H9 (cell line): ENCODE measurements at regions not wholly inside any gene's neighbourhood (a gene's known extent, or its start where the extent isn't known, plus 50 kb on each side); places are given as distances from the start of the nearest gene placed in this dataset.
A peak's percentile ranks its signal among the peaks of the same experiment; 100 is the strongest.

Experiments
- DNase-seq: peaks from one replicate; pipeline ENCODE4 v3.0.0-alpha.2; 2017
- H2AFZ ChIP-seq: one replicate; pipeline ENCODE4 v1.6.1; 2013; ENCODE audit warnings: mild to moderate bottlenecking, low read length, control low read depth, moderate library complexity
- H2AK5ac ChIP-seq: 2 replicates; pipeline ENCODE4 v1.6.1; 2013; ENCODE audit warnings: low read length, control low read depth, mixed read lengths; ENCODE audit not compliant: insufficient read length
- H2BK120ac ChIP-seq: one replicate; pipeline ENCODE4 v1.6.1; 2013; ENCODE audit warnings: low read depth, mild to moderate bottlenecking, low read length, control low read depth, inconsistent platforms; ENCODE audit not compliant: poor library complexity, severe bottlenecking
- H2BK12ac ChIP-seq: 2 replicates; pipeline ENCODE4 v1.6.1; 2013; ENCODE audit warnings: low read length, control low read depth, mixed read lengths, low read depth; ENCODE audit not compliant: insufficient read length
- H2BK15ac ChIP-seq: 2 replicates; pipeline ENCODE4 v1.6.1; 2013; ENCODE audit warnings: low read depth, low read length, control low read depth
- H2BK20ac ChIP-seq: one replicate; pipeline ENCODE4 v1.6.1; 2013; ENCODE audit warnings: low read depth, mild to moderate bottlenecking, low read length, control low read depth, inconsistent platforms; ENCODE audit not compliant: poor library complexity, severe bottlenecking
- H2BK5ac ChIP-seq: 2 replicates; pipeline ENCODE4 v1.6.1; 2013; ENCODE audit warnings: low read length, control low read depth, mixed read lengths; ENCODE audit not compliant: insufficient read length
- H3K14ac ChIP-seq: 2 replicates; pipeline ENCODE4 v1.6.1; 2013; ENCODE audit warnings: low read length, control low read depth; ENCODE audit not compliant: insufficient read depth
- H3K18ac ChIP-seq: 2 replicates; pipeline ENCODE4 v1.6.1; 2013; ENCODE audit warnings: low read depth, mild to moderate bottlenecking, mixed read lengths, low read length, control low read depth; ENCODE audit not compliant: insufficient read length
- H3K23ac ChIP-seq: 2 replicates; pipeline ENCODE4 v1.6.1; 2013; ENCODE audit warnings: low read length, control low read depth, mixed read lengths, low read depth; ENCODE audit not compliant: insufficient read length
- H3K23me2 ChIP-seq: 2 replicates; pipeline ENCODE4 v1.6.1; 2013; ENCODE audit warnings: low read depth, mild to moderate bottlenecking, mixed read lengths, low read length, control low read depth; ENCODE audit not compliant: insufficient read length, poor library complexity, severe bottlenecking
- H3K27ac ChIP-seq: 2 replicates; pipeline ENCODE4 v1.5.1; 2013; ENCODE audit warnings: low read length, control low read depth, mixed read lengths, low read depth; ENCODE audit not compliant: insufficient read length
- H3K27me3 ChIP-seq: 2 replicates; pipeline ENCODE4 v1.6.1; 2013; ENCODE audit warnings: low read length, control low read depth, inconsistent platforms; ENCODE audit not compliant: insufficient read depth
- H3K4ac ChIP-seq: 2 replicates; pipeline ENCODE4 v1.6.1; 2013; ENCODE audit warnings: low read depth, mild to moderate bottlenecking, control low read depth, inconsistent platforms, low read length, moderate library complexity
- H3K4me1 ChIP-seq: 2 replicates; pipeline ENCODE4 v1.6.1; 2013; ENCODE audit warnings: low read length, control low read depth, inconsistent platforms; ENCODE audit not compliant: insufficient read depth
- H3K4me2 ChIP-seq: 2 replicates; pipeline ENCODE4 v1.6.1; 2013; ENCODE audit warnings: low read length, control low read depth, mixed read lengths; ENCODE audit not compliant: insufficient read length, insufficient read depth
- H3K56ac ChIP-seq: 2 replicates; pipeline ENCODE4 v1.6.1; 2013; ENCODE audit warnings: low read depth, mild to moderate bottlenecking, mixed read lengths, low read length, control low read depth; ENCODE audit not compliant: insufficient read length
- H3K79me1 ChIP-seq: 2 replicates; pipeline ENCODE4 v1.6.1; 2013; ENCODE audit warnings: low read depth, mild to moderate bottlenecking, moderate library complexity, low read length, control low read depth, inconsistent platforms; ENCODE audit not compliant: insufficient read depth, poor library complexity, severe bottlenecking
- H3K79me2 ChIP-seq: 2 replicates; pipeline ENCODE4 v1.6.1; 2013; ENCODE audit warnings: low read length, control low read depth, inconsistent platforms; ENCODE audit not compliant: insufficient read depth
- H3K9ac ChIP-seq: 2 replicates; pipeline ENCODE4 v1.6.1; 2013; ENCODE audit warnings: low read length, control low read depth, mixed read lengths; ENCODE audit not compliant: insufficient read length; ENCODE audit errors: extremely low read depth
- H3K9me3 ChIP-seq: one replicate; pipeline ENCODE4 v1.6.1; 2013; ENCODE audit warnings: low read depth, low read length, inconsistent platforms; ENCODE audit not compliant: control insufficient read depth
- H3T11ph ChIP-seq: one replicate; pipeline ENCODE4 v1.6.1; 2013; ENCODE audit warnings: mild to moderate bottlenecking, low read length, control low read depth, inconsistent platforms
- H4K20me1 ChIP-seq: one replicate; pipeline ENCODE4 v1.6.1; 2013; ENCODE audit not compliant: control insufficient read depth, insufficient read length, insufficient read depth
- H4K5ac ChIP-seq: 2 replicates; pipeline ENCODE4 v1.6.1; 2013; ENCODE audit warnings: low read depth, mild to moderate bottlenecking, mixed read lengths, low read length, control low read depth; ENCODE audit not compliant: insufficient read length
- H4K8ac ChIP-seq: replicated peaks from 2 replicates; pipeline ENCODE4 v1.6.1; 2013; ENCODE audit warnings: low read length, control low read depth, mixed read lengths, low read depth; ENCODE audit not compliant: insufficient read length
- H4K91ac ChIP-seq: 2 replicates; pipeline ENCODE4 v1.6.1; 2013; ENCODE audit warnings: low read depth, mild to moderate bottlenecking, moderate library complexity, mixed read lengths, low read length, control low read depth; ENCODE audit not compliant: insufficient read length
- H3K27ac Mint-ChIP-seq, 3 experiments: 2 replicates in 2 of 3; 3 replicates in 1 of 3; pipeline ENCODE4 v1.8.0; 2020 to 2021; ENCODE audit warnings: mixed read lengths in 3 of 3, mild to moderate bottlenecking in 1 of 3, moderate library complexity in 1 of 3
- H3K27me3 Mint-ChIP-seq: 2 replicates; pipeline ENCODE4 v1.8.0; 2021; ENCODE audit warnings: low read depth, mild to moderate bottlenecking, moderate library complexity, mixed read lengths
- H3K36me3 Mint-ChIP-seq, 3 experiments: 2 replicates in 2 of 3; 3 replicates in 1 of 3; pipeline ENCODE4 v1.8.0; 2020 to 2021; ENCODE audit warnings: low read depth in 3 of 3, mixed read lengths in 3 of 3; ENCODE audit not compliant: insufficient read depth in 1 of 3
- H3K4me1 Mint-ChIP-seq, 2 experiments: 2 replicates each; pipeline ENCODE4 v1.8.0; 2020; ENCODE audit warnings: mixed read lengths in 2 of 2
- H3K4me3 Mint-ChIP-seq, 2 experiments: 2 replicates in 1 of 2; 3 replicates in 1 of 2; pipeline ENCODE4 v1.8.0; 2020 to 2021; ENCODE audit warnings: mild to moderate bottlenecking in 2 of 2, mixed read lengths in 2 of 2, moderate library complexity in 1 of 2
- H3K9me3 Mint-ChIP-seq, 2 experiments: 2 replicates in 1 of 2; 3 replicates in 1 of 2; pipeline ENCODE4 v1.8.0; 2020; ENCODE audit warnings: mild to moderate bottlenecking in 2 of 2, mixed read lengths in 2 of 2, moderate library complexity in 1 of 2
- WGBS: extraction: QIAGEN DNeasy Blood & Tissue Kit; methylation state at CpG from one replicate; pipeline ENCODE4 v1.1.7; 2013; ENCODE audit warnings: missing lambda C conversion rate, low lambda C conversion rate, mixed read lengths; ENCODE audit not compliant: insufficient read length; ENCODE audit errors: extremely low coverage; 5-methylcytosine and 5-hydroxymethylcytosine counted together
- TF ChIP-seq, protein P1 (sequence below): fragments of 200-600 bp; sonication (generic); conservative IDR thresholded peaks from 3 replicates; pipeline ENCODE4 v1.8.0; 2021; ENCODE audit warnings: antibody characterized with exemption, mild to moderate bottlenecking

DNA sequence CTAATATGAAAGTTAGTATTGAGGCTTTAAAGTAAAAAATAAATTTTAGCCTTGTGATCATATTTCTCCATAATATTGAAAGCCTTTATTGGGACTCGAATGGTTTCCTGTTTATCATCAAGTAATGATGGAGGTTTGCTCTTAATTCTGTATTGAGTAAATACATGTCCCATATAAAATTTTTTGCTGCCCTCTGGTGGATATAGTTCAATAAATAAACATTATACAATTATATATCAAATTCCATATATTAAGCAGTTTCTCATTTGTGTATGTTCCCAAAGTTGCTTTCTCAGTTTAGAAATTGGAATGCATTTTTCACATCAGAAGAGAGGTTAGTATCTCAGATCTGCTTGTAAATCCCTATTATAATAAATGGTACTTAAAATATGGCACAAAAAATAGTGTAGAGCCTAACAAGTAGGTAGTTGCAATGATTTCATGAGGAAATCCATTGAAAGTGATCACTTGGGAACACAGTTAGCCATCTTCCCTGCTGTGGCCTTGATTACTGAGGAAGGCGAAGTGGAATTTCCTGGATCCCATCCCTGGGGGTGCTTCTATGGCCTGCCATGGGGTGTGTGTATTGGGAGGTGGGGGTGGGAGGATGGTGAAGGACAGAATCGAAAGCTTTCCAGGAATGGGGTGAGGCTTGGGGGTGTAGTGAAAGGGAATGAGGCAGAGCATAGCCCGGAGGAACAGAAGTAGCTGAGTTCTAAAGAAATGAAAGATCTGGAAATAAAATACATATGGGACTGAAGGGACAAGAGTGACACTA is 84.1 kb upstream of the C21orf91 start:
- no peak overlapping the region for H2BK120ac ChIP-seq
- no peak overlapping the region for H3K14ac ChIP-seq
- H4K8ac ChIP-seq: no peak overlapping the region
- TF ChIP-seq, protein P1, sequence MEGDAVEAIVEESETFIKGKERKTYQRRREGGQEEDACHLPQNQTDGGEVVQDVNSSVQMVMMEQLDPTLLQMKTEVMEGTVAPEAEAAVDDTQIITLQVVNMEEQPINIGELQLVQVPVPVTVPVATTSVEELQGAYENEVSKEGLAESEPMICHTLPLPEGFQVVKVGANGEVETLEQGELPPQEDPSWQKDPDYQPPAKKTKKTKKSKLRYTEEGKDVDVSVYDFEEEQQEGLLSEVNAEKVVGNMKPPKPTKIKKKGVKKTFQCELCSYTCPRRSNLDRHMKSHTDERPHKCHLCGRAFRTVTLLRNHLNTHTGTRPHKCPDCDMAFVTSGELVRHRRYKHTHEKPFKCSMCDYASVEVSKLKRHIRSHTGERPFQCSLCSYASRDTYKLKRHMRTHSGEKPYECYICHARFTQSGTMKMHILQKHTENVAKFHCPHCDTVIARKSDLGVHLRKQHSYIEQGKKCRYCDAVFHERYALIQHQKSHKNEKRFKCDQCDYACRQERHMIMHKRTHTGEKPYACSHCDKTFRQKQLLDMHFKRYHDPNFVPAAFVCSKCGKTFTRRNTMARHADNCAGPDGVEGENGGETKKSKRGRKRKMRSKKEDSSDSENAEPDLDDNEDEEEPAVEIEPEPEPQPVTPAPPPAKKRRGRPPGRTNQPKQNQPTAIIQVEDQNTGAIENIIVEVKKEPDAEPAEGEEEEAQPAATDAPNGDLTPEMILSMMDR: peak; percentile 34; the same call in 2 of the 3 replicates
- H3K79me2 ChIP-seq: no peaks in the 10 kb centered on the region
- H3K27ac ChIP-seq: no peak overlapping the region
- WGBS: no CpG with 5 or more reads among the region's 4 CpGs
- no peaks in the 10 kb centered on the region for H3K9me3 ChIP-seq
- Mint-ChIP-seq H3K27ac (peak overlapping the region; percentile 22 to 84 (median 72); a peak in 6 of 7 replicates), H3K27me3 (no peaks in the 10 kb centered on the region), H3K9me3 (peaks cover 24 to 27% of the 10 kb centered on the region in 2 experiments), H3K4me3 (peak overlapping the region; percentile 1 to 13; a peak in 2 of 5 replicates), H3K36me3 (peaks cover 17 to 23% (median 23%) of the 10 kb centered on the region in 3 experiments), H3K4me1 (peaks cover 60 to 61% of the 10 kb centered on the region in 2 experiments)
- no peak overlapping the region for H2AK5ac ChIP-seq
- DNase-seq: no peak
- no peaks in the 10 kb centered on the region for H4K20me1 ChIP-seq
- H3K4me1 ChIP-seq: no peaks in the 10 kb centered on the region; the same call in 1 of the 2 replicates
- no peak overlapping the region for H3K18ac ChIP-seq
- H3K27me3 ChIP-seq: no peaks in the 10 kb centered on the region
- H4K5ac ChIP-seq: no peak overlapping the region
- no peak overlapping the region for H3K9ac ChIP-seq
- no peak overlapping the region for H2BK5ac ChIP-seq
- H3K79me1 ChIP-seq: no peaks in the 10 kb centered on the region
- no peak overlapping the region for H2AFZ ChIP-seq
- no peak overlapping the region for H3K56ac ChIP-seq
- H3K4me2 ChIP-seq: no peak overlapping the region
- H3T11ph ChIP-seq: no peak overlapping the region
- peak overlapping the region; percentile 86 for H2BK12ac ChIP-seq
- no peaks in the 10 kb centered on the region for H3K23me2 ChIP-seq
- no peak overlapping the region for H3K4ac ChIP-seq
- no peak overlapping the region for H2BK15ac ChIP-seq
- H3K23ac ChIP-seq: no peak overlapping the region
- H4K91ac ChIP-seq: no peak overlapping the region
- no peak overlapping the region for H2BK20ac ChIP-seq
